ENCODE measurements at regions not wholly inside any gene's neighbourhood (a gene's known extent, or its start where the extent isn't known, plus 50 kb on each side); places are given as distances from the start of the nearest gene placed in this dataset.

- TF ChIP-seq CTCF (conservative IDR thresholded peaks at IDR 0.05; ENCODE audit: low read depth in 2 of 2) (no peak), REST (IDR thresholded peaks at IDR 0.05; ENCODE audit: unreplicated experiment) (no peak), EZH2 (IDR thresholded peaks at IDR 0.05; ENCODE audit: low read depth, unreplicated experiment) (no peak), POLR2AphosphoS5 (IDR thresholded peaks at IDR 0.05; ENCODE audit: low read depth) (no peak), ETS1 (IDR thresholded peaks at IDR 0.05) (no peak), EZH2phosphoT487 (IDR thresholded peaks at IDR 0.05; ENCODE audit: unreplicated experiment) (no peak), CREB1 (CRISPR knock-in tag; IDR thresholded peaks at IDR 0.05; ENCODE audit: low read depth) (no peak), ZNF331 (CRISPR knock-in tag; IDR thresholded peaks at IDR 0.05; ENCODE audit: low read depth) (no peak), JUNB (IDR thresholded peaks at IDR 0.05; ENCODE audit: unreplicated experiment) (no peak), STAT1 (IDR thresholded peaks at IDR 0.05; ENCODE audit: unreplicated experiment) (no peak), NANOG (IDR thresholded peaks at IDR 0.05; ENCODE audit: borderline replicate concordance) (no peak)
Observed at GRCh38 chr12:108033090-108033489, 96.0 kb upstream of the WSCD2 start.

Measured in GM23338 (cell line).